CD4-positive, alpha-beta T cell treated with Interleukin-21 for 1 hour (primary cell): ENCODE measurements at regions not wholly inside any gene's neighbourhood (a gene's known extent, or its start where the extent isn't known, plus 50 kb on each side); places are given as distances from the start of the nearest gene placed in this dataset.
"Not testable (repeated sequence)": the region's sequence is repeated elsewhere in the genome, so short reads cannot be mapped to it uniquely, and the experiment has no call there.

Experiments
- DNase-seq: peaks from one replicate; pipeline ENCODE4 v3.0.0-alpha.2; 2020

- no peak for DNase-seq
Measured at GRCh38 chr1:58939146-58939545, 155.3 kb upstream of the JUN start.

- DNase-seq, result no peak
Measured at GRCh38 chr1:58939666-58940370, 156.0 kb upstream of the JUN start.

- DNase-seq, result peak; percentile 74
Measured at GRCh38 chr1:58941471-58942289, 157.8 kb upstream of the JUN start.

- DNase-seq, result no peak
Measured at GRCh38 chr1:58942759-58943191, 158.9 kb upstream of the JUN start.

GRCh38 chr1:58943776-58944175, 159.9 kb upstream of the JUN start:
- DNase-seq, result no peak

GRCh38 chr1:58944439-58944838, 160.6 kb upstream of the JUN start:
- DNase-seq, result no peak

- DNase-seq, result no peak
Measured at GRCh38 chr1:58946390-58946789, 162.5 kb upstream of the JUN start.

- no peak for DNase-seq
Measured at GRCh38 chr1:58948671-58949070, 164.8 kb upstream of the JUN start.

GRCh38 chr1:58949551-58950220, 165.8 kb upstream of the JUN start:
- no peak for DNase-seq

- no peak for DNase-seq
Measured at GRCh38 chr1:58950897-58951296, 167.1 kb upstream of the JUN start.

GRCh38 chr1:58953951-58954350, 170.1 kb upstream of the JUN start:
- DNase-seq, result not testable (repeated sequence)

- not testable (repeated sequence) for DNase-seq
Measured at GRCh38 chr1:58963287-58963686, 179.4 kb upstream of the JUN start.

- no peak for DNase-seq
Measured at GRCh38 chr1:58964428-58964827, 180.6 kb upstream of the JUN start.

- DNase-seq, result no peak
Measured at GRCh38 chr1:58964880-58965279, 181.0 kb upstream of the JUN start.

GRCh38 chr1:58966103-58966916, 182.5 kb upstream of the JUN start:
- no peak for DNase-seq

GRCh38 chr1:58966917-58967740, 183.3 kb upstream of the JUN start:
- no peak for DNase-seq

GRCh38 chr1:58968360-58968952, 184.6 kb upstream of the JUN start:
- DNase-seq, result peak; percentile 36

- DNase-seq, result not testable (repeated sequence)
Measured at GRCh38 chr1:58969176-58969575, 185.3 kb upstream of the JUN start.

GRCh38 chr1:58971629-58972140, 187.8 kb upstream of the JUN start:
- no peak for DNase-seq

- no peak for DNase-seq
Measured at GRCh38 chr1:58975888-58976287, 192.0 kb upstream of the JUN start.

- DNase-seq, result no peak
Measured at GRCh38 chr1:58976294-58976693, 192.4 kb upstream of the JUN start.
